Cardiac muscle cell (in vitro differentiated cells and primary cell): ENCODE measurements at regions not wholly inside any gene's neighbourhood (a gene's known extent, or its start where the extent isn't known, plus 50 kb on each side); places are given as distances from the start of the nearest gene placed in this dataset.
A peak's percentile ranks its signal among the peaks of the same experiment; 100 is the strongest.

Source experiments
- DNase-seq, 2 donors: peaks; one replicate each; pipeline versions ENCODE4 v3.0.0 to v3.0.0-alpha.2; 2010 to 2017; ENCODE audit warnings: low read depth in 1 of 2, low spot score in 1 of 2
- H3K27ac ChIP-seq: fragments of 200-600 bp; sonication (generic); 2 replicates; pipeline ENCODE4 v1.5.1; 2016
- H3K27me3 ChIP-seq: fragments of 200-600 bp; sonication (generic); 2 replicates; pipeline ENCODE4 v1.6.0; 2016; ENCODE audit warnings: control low read depth
- H3K36me3 ChIP-seq: fragments of 200-600 bp; sonication (generic); 2 replicates; pipeline ENCODE4 v1.5.1; 2016; ENCODE audit warnings: control low read depth
- H3K4me1 ChIP-seq: fragments of 200-600 bp; sonication (generic); 2 replicates; pipeline ENCODE4 v1.8.1; 2017; ENCODE audit warnings: low read depth, mild to moderate bottlenecking, mixed run types
- H3K4me3 ChIP-seq: fragments of 200-600 bp; sonication (generic); 2 replicates; pipeline ENCODE4 v1.5.1; 2016; ENCODE audit warnings: mild to moderate bottlenecking
- H3K9me3 ChIP-seq: fragments of 200-600 bp; sonication (generic); 2 replicates; pipeline ENCODE4 v1.5.1; 2017; ENCODE audit warnings: low read depth, mild to moderate bottlenecking, control low read depth
- TF ChIP-seq, protein P1 (sequence below): IDR thresholded peaks from 2 replicates; pipeline ENCODE4 v1.5.1; 2012; ENCODE audit warnings: low read depth, mild to moderate bottlenecking, low read length

DNA sequence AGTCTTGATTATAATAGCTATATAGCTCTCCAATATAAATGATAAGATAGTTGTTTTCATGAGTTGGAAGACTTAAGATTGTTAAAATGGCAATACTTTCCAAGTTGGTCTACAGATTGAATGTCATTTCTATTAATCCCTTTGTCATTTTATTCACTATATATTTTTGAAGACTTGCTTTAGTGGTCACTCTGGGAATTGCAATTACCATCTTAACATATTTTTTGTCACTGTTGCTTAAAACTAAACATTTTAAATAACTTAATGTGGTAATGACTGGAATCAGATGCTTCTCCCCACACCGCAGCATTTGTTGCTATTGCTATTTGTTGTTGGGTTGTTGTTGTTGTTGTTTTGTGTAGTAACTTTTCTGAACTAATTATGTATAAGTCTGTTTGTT lies 1592.9 kb downstream of the MRPL39 start:
- no peaks in the 10 kb centered on the region for H3K9me3 ChIP-seq
- H3K36me3 ChIP-seq, result no peaks in the 10 kb centered on the region
- no peak for DNase-seq
- H3K4me1 ChIP-seq, result no peaks in the 10 kb centered on the region
- no peak overlapping the region for H3K27ac ChIP-seq
- TF ChIP-seq, protein P1, sequence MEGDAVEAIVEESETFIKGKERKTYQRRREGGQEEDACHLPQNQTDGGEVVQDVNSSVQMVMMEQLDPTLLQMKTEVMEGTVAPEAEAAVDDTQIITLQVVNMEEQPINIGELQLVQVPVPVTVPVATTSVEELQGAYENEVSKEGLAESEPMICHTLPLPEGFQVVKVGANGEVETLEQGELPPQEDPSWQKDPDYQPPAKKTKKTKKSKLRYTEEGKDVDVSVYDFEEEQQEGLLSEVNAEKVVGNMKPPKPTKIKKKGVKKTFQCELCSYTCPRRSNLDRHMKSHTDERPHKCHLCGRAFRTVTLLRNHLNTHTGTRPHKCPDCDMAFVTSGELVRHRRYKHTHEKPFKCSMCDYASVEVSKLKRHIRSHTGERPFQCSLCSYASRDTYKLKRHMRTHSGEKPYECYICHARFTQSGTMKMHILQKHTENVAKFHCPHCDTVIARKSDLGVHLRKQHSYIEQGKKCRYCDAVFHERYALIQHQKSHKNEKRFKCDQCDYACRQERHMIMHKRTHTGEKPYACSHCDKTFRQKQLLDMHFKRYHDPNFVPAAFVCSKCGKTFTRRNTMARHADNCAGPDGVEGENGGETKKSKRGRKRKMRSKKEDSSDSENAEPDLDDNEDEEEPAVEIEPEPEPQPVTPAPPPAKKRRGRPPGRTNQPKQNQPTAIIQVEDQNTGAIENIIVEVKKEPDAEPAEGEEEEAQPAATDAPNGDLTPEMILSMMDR, result peak; percentile 3
- H3K27me3 ChIP-seq, result no peaks in the 10 kb centered on the region
- no peak overlapping the region for H3K4me3 ChIP-seq

DNA sequence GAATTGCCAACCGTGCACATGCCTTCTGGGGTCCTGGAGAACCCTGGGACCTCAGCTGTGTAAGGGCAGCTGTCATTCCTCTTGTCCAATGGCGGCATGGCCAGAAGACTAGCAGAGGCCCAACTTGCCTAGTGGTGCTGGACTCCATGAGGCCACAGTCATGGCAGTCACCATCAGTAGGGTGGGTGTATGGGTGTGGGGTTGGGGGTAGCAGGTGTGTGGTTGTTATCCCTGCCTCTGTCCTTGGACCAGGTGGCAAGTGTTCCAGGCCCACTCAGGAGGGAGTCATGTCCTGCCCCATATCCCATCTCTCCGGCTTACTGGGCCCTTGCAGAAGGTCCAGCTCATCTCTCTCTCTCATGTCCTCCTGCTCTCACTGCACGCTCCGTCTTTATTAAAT lies 1596.2 kb downstream of the MRPL39 start:
- TF ChIP-seq, protein P1, result no peak
- DNase-seq, result no peak

DNA sequence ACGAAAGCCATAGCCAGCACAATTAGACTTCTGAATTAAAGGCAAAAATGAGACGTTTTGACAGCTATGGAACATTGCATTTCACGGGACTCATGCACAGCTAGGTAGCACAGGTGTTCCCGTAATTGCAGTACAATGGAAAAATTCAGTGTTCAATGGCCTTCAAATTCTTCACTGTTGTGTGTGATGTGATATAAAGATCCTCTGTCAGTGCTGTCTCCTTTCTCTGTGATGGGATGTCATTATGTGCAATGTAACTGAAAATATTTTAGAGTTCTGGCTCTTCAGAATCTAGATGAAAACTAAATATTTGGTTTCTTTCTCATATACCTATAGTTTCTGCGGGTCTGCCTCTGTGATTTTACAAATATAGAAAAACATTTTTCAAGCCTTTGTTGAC lies 1599.7 kb downstream of the MRPL39 start:
- TF ChIP-seq, protein P1, result no peak
- H3K4me1 ChIP-seq, result no peaks in the 10 kb centered on the region
- DNase-seq, result no peak

More for the DNA sequence above, 1596.2 kb downstream of the MRPL39 start:
- no peaks in the 10 kb centered on the region for H3K27me3 ChIP-seq
- H3K4me1 ChIP-seq, result no peaks in the 10 kb centered on the region
- no peak overlapping the region for H3K4me3 ChIP-seq
- H3K36me3 ChIP-seq, result no peaks in the 10 kb centered on the region
- H3K9me3 ChIP-seq, result no peaks in the 10 kb centered on the region
- H3K27ac ChIP-seq, result no peak overlapping the region

GRCh38 chr21:23986987-23987386 lies 1620.3 kb downstream of the MRPL39 start:
- H3K27me3 ChIP-seq, result no peaks in the 10 kb centered on the region
- no peak for DNase-seq
- H3K4me1 ChIP-seq, result no peaks in the 10 kb centered on the region
- no peaks in the 10 kb centered on the region for H3K36me3 ChIP-seq
- no peak overlapping the region for H3K27ac ChIP-seq
- H3K9me3 ChIP-seq, result no peaks in the 10 kb centered on the region
- no peak overlapping the region for H3K4me3 ChIP-seq
- TF ChIP-seq, protein P1, result no peak

More for the DNA sequence above, 1599.7 kb downstream of the MRPL39 start:
- H3K9me3 ChIP-seq, result no peaks in the 10 kb centered on the region
- no peak overlapping the region for H3K4me3 ChIP-seq
- H3K36me3 ChIP-seq, result no peaks in the 10 kb centered on the region
- H3K27ac ChIP-seq, result no peak overlapping the region
- no peaks in the 10 kb centered on the region for H3K27me3 ChIP-seq

DNA sequence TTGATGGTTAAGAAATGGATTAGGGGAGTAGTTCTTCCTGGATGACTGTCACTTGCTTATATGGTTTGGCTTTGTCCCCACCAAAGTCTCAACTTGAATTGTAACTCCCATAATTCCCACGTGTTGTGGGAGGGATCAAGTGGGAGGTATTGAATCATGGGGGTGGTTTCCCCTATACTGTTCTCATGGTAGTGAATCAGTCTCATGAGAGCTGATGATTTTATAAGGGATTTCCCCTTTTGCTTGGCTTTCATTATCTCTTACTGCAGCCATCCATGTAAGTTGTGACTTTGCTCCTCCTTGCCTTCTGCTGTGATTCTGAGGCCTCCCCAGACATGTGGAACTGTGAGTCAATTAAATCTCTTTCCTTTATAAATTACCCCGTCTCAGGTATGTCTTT lies 1621.1 kb downstream of the MRPL39 start:
- no peak overlapping the region for H3K27ac ChIP-seq
- TF ChIP-seq, protein P1, result no peak
- H3K4me1 ChIP-seq, result no peaks in the 10 kb centered on the region
- DNase-seq, result no peak
- no peaks in the 10 kb centered on the region for H3K9me3 ChIP-seq
- H3K27me3 ChIP-seq, result no peaks in the 10 kb centered on the region
- no peaks in the 10 kb centered on the region for H3K36me3 ChIP-seq
- no peak overlapping the region for H3K4me3 ChIP-seq

DNA sequence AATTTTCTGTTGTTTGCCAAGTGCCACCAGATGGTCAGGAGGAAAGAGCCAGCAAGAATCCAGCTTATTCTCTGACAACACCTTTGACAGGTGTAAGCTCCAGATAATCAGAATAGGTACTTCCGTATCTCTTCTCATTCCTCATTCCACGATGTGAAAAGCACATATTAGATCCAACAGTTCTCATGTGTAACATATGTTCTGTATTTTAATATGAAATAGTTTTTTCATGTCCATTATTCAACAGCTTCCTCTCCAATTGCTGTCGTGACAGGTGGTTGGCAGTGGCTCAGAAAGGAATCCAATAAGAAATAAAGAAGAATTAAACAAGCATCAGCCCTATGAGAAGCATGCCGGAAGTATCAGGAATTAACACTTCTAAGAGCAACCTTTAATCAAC lies 1624.7 kb downstream of the MRPL39 start:
- TF ChIP-seq, protein P1, result no peak
- H3K4me3 ChIP-seq, result no peak overlapping the region
- no peaks in the 10 kb centered on the region for H3K9me3 ChIP-seq
- no peaks in the 10 kb centered on the region for H3K27me3 ChIP-seq
- DNase-seq, result no peak
- no peaks in the 10 kb centered on the region for H3K4me1 ChIP-seq
- no peak overlapping the region for H3K27ac ChIP-seq
- H3K36me3 ChIP-seq, result no peaks in the 10 kb centered on the region
